GM18511 (cell line): ENCODE measurements at regions not wholly inside any gene's neighbourhood (a gene's known extent, or its start where the extent isn't known, plus 50 kb on each side); places are given as distances from the start of the nearest gene placed in this dataset.
A peak's percentile ranks its signal among the peaks of the same experiment; 100 is the strongest.

ENCODE experiments used
- ATAC-seq: cut with Tn5 transposase; IDR thresholded peaks from one replicate; pipeline ENCODE4 v1.9.1; 2021; ENCODE audit warnings: mild to moderate bottlenecking, moderate library complexity; ENCODE audit not compliant: unreplicated experiment

DNA sequence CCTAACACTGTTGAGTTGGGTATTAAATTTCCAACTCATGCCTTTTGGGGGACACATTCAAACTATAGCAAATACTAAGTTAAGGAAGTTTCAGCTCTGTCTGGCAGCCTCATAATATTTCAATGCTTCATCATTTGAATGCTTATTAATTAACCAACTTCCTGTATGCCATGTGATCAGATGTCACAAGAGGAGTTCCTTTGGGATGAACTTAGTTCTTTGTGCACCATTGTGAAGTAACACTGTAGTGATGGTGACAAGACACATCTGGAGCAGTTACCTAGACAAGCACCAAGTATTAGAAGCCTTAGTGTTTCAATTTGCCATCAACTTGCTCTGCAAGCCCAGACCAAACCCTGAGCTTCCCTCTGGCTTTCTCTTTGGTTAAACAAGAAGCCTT, 90.7 kb upstream of the IL12B start:
- no peak for ATAC-seq

DNA sequence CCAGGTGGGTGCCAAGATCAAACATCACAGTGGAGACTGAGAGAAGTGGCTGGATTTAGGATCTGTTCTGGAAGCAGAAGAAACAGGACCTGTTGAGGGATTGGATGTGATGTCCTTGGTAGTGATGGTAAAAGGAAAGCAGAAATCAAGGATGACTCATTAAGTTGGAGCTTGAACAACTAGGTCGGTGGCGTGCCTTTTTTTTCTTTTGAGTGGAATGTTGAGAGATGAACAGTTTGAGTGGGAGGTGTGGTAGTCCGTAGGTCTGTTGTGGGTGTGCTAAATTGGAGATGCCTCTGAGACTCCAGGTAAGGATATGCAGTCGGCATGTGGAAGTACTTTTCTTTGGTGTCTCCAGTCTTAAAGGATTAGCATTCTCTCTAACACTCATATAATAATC, 92.1 kb upstream of the IL12B start:
- no peak for ATAC-seq

DNA sequence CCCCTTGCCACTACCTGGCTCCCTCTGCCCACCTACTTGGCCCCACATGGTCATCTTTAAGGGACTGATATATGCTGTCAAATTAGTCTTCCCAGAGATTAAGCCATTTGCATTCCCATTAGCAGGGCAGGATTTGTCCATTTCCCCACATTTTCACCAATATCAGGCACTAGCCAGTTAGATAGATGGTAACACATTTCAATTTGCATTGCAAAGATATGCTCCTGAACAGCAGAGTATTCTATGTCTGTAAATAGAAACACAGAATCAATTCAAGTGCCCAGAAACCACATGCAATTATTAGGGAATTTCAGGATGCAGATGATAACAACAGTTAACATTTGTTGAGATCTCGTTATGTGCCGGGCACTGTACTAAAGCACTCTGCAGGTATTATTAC, 92.6 kb upstream of the IL12B start:
- ATAC-seq, result no peak

DNA sequence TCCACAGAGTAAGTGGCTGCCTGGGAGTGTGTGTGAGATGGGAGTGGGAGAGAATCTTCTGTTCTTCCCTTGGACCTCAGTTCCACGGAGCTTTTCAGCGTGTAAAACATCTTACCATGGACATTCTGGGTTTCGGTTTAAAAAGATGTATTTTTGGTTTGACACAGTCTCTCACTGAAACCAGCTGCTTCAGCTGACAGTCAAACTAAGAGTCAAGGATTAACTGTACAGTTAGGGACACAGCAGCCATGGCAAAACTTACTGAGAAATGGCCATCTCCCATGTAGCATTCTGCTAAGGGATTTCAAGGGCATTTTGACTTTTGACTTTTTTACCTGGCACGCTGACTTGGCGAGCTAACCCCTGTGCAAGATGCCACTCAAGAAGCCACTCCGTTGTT, 93.8 kb upstream of the IL12B start:
- peak; percentile 35 for ATAC-seq

DNA sequence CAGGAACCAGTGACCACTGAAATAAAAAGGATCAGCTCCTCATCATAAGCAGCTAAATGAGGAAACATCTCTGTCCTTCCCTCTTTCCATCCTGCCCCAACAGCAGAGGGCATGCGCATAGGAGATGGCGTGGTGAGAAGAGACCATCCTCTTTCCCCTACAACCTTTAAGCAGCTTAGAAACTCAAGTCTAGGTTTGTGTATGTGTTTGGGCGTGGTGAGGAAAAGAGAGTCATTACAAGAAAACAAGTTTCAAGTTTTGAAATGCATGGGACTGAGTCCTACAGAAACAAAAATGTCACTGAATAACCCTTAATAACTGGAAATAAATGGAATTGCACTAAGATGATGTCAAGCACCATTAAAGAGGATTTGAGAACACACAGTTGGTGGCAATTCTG, 96.4 kb upstream of the IL12B start:
- ATAC-seq, result no peak

DNA sequence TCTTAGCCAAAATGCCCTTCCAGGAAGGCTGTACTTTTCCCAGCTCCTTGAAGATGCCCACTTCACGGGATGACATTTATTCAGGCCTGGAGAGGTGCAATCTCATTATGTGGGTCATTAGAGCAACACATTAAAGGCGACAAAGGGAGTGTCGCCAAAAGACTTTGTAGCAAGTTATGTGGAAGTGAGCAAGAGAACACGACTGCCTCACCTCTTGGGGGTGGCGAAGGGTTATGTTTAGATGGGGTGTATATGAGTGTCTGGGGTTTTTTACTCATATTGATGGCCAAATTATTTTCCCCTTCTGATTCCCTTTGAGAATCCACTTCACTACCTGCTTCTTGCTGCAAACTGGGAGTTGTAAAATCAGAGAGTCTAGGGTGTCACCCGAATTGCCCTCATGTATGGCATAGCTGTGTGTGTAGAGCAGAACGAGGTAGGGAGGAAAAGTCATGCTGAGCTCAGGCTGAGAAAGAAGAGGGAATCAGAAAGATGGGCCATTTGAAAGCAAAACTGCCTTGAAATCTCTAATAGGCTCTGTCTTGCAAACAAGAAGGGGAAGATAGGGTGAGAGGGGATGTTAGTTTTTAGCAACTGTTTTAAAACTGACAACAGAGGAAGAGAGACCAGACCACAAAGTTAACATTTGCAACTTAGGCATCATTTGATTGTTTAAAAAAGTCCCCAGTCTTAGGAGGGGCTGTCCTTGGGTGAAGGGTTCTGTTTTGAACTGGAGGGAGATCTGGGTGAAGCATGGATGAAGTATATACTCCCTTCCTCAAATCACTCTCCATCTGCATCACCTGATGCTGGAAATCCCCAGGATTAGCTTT, 97.1 kb upstream of the IL12B start:
- peak; percentile 76 for ATAC-seq

DNA sequence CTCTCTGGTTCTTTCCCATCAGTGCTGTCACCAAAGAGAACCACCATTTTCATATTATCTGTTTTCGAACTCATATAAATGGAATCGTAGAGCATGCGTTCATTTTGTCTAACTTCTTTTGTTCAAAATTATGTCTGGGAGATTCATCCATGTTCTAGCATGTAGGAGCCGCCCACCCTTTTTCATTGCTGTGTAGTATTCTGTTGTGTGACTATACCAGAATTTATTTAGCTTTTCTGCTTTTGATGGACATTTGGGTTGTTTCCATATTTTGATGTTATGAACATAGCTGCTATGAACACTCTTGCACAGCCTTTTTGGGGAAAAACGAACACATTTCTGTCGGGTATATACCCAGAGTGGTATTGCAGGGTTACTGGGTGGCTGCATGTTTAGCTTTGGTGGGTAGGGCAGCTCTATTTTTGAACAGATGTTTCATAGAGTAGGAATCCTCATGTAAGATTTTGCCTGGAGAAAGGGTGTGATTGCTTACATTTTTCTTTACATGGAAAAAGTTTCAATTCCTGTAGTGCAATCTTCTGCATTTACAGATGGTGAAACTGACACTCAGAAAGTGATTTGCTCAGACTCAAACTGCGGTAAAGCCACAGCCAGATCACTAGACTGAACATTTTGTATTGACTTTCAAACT, 100.2 kb upstream of the IL12B start:
- ATAC-seq, result no peak

DNA sequence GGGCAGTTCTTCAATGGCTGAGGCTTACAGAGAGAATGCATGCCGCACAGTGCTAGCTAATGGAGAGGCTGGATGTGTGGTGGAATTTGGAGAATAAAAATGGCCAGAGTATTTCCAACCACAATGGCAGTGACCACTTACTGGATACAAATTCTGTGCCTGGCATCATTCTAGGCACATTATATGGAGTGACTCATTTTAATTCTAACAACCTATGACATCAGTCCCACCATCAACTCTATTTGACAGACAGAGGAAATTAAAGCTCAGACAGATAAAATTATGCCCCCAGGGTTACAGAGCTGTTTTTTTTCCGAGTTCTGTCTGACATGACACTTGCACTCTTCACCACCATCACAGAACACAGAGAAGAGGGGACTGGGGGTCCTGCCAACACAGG, 105.6 kb upstream of the IL12B start:
- no peak for ATAC-seq

DNA sequence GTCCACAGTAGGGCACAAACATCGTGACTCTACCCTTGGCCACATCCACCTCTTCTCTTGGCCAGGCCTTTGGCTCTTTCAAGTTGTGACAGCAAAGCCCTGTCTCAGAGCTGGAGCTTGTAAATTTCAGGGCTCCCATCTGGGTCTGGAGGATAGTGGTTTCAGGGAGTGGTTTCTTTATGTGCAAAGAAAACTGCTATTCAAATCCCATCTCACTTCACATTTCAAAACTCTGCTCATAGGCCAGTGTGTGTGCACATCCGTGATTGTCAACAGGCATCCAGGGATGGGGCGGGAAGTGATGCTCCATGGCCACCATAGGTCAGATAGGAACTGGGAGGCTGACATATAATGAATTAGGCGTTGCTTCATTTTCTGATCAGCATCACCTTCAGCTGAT, 107.8 kb upstream of the IL12B start:
- no peak for ATAC-seq

DNA sequence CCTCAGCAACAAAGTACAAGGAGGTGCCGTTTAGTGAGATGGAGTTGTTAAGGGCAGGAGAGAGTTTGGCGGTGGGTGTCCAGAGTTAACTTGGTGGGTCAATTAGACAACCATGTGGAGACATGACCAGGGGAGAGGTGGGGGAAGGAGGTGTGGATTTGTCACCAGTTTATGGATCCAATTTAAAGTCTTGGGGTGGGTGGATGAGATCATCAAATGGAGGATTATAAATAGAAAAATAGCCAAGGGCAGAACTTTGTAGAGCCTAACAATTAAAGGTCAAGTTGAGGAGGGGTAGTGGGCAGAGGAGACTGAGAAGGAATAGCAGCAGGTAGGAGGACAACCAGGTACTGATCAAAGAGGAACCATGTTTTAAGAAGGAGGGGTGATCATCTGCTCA, 108.7 kb upstream of the IL12B start:
- ATAC-seq, result no peak

DNA sequence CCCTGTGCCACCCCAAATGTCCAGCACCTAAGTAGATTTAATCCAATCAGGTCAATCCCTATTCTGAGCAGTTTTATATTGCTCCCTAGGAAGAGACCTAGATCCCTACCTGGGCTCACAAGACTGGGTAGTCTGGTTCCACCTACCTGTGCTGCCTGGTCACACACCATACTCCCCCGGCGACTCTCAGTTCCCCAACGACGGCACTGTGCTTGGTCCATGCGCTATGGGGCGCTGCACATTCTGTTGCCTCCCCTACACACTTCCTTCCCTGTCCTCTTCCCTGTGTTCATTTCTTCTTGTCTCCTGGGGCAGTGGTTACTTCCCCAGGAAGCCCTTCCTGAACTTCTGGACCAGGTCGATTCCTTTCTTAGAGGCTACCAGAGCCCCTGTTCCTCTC, 109.9 kb upstream of the IL12B start:
- ATAC-seq, result no peak

DNA sequence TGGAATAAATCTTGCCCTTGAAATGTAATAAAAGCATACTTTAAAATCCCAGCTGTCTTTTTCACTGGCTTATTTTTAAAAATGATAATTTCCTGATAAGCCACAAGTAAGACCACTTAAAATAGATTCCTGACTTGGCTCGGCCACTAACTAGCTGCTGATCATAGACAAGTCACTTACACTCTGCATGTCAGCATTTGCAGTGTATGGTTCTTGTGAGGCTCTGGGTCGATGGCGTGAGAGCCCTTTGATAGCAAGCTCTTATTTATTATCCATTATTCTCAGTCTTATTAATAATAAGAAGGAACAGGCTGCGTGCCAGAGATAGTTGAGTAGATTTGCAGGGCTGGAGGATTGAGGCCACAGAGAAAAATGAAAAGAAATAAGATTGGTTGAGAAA, 110.7 kb upstream of the IL12B start:
- ATAC-seq, result no peak

DNA sequence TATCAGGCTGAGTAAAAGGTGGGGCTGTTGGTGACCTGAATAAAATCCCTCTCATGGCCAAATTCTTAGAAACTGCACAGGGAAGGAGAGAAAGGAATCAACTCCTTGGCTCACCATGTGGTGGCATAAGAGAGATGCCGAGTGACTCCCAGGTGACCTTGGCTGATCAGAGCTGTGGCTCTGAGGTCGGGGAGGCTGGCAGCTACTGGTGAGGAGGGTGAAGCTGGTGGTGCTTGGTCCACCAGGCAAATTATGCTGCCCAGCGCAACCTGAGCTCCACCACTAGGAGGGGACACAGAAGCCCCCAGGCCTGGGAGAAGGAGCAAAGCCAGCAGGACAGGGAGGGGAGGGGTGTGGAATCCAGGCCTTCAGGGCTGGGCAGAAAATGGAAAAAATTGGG, 111.2 kb upstream of the IL12B start:
- ATAC-seq, result no peak

DNA sequence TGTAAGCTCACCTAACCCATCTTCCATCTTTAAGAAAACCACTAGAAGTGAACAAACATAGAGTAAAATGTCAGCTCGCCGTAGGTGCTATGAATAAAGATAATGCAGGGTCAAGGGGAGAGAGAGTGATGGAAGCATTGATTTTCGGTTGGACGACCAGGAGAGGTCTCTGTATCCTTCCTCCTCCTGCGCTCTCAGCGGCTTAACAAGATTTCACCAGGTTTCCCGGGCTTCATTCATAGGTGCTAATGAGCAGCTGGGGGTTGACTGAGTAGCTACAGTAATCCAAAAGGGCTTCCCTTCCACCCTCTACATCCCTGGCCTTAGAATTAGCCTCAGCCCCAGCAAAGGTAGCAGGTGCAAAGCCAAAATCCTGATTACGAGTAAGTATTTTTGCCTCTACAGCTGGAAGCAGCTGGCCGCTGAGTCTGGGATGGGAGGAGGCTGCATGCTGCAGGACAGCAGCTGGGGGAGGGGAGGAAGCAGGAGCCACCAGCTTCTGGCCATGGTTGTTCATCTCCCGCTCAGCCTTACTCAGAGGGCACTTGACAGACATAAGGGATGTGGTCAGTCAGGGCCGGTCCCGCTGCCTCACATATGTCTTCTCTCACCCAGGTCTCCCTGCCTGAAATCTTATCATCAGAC, 112.0 kb upstream of the IL12B start:
- ATAC-seq, result no peak

DNA sequence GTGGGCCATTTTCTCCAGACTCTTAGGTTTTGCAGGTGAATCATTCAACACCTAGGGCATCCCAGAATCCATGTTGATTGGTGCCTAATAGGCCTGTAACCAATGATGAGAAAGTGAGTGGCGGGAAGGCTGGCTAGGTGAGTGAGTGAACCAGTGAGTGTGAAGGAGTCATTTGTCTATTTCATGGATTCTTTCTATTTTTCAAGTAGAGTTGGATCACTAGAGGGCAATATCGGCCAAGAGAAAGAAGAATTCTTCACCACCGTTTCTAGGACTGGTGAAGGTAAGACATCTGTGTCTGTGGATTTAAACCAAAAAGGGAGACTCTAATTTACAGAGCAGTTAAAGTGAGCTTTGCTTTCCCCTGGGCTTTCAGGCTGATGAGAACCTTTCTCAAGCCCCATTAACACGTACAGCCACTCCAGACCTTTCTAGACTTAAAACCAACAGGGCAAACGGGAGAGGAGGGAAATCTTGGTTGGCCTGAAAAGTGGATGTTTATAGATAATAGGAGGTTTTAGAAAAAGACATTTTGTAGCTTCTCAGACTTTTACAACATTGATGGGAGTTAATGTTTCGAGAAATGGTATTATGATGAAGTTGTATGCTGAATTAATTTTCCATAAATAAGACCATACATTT, 114.3 kb upstream of the IL12B start:
- ATAC-seq, result no peak

DNA sequence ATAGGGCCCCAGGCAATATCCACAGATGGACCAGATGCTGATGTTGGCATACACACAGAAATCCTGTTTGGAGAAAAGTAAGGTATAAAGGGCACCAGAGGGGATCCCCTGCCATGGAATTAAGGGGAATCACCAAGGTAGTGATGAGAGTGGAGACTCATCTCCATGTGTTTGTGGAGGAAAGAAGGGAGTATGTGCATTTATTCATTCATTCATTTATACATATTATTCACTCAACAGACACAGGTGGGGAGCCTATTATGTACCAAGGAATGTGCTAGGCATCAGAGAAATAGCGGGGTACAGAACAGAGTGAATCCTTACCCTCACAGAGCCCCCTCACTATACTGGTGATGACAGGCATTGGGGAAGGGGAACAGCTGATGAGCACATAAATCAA, 116.8 kb upstream of the IL12B start:
- no peak for ATAC-seq

DNA sequence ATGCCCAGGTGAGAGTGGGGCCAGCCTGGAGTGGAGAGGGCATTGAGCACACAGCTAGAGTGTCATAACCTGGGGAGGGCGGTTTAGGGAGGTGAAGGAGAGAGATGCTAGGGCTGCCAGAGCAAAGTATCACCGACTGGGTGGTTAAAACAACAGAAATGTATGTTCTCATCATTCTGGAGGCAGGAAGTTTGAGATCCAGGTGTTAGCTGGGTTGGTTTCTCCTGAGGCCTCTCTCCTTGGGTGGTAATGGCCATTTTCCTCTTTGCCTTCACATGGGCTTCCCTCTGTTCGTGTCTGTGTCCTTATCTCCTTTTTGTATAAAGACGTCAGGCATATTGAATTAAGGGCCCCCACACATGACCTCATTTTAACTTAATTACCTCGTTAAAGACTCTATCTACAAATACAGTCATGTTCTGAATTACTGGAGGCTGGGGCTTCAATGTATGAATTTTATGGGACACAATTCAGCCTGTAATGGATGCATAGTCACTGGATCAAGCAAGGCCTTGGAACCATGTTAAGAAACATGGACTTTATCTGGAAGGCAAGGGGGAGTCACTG, 118.6 kb upstream of the IL12B start:
- ATAC-seq, result no peak

DNA sequence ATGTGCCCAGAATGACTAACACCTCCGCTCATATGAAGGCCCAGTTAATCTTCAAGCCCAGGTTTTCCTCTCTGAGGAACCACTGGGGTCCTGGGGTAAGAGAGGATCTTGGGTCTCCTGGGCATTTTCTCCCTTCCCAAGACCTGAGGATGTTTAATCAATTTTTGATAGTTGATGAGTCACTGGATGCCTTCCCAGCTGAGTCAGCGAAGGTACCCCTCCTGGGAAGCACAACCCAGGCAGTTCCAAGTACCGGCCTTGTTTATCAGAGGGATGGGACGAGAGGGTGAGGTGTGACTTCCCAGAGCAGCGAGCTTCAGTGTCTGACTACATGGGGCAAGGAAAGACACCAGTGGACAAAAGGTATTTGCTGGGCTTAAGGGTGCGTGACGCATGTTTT, 119.6 kb upstream of the IL12B start:
- ATAC-seq, result no peak

DNA sequence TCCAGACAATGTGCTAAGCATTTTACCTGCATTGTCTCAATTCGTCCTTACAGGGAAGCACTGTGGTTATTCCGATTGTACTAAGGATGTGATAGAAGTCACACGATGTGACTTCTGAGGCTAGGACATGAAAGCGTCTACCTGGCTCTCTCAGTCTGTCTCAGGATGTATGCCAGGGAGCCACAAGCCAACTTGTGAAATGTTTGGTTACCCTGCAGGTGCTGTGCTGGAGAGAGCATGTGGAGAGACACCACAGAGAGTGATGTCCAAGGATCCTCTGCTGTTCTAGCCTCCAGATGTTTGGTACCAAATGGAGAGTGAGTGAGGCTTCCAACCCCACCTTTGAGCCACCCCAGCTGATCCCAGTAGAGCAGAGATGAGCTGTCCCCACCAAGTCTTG, 120.1 kb upstream of the IL12B start:
- no peak for ATAC-seq

DNA sequence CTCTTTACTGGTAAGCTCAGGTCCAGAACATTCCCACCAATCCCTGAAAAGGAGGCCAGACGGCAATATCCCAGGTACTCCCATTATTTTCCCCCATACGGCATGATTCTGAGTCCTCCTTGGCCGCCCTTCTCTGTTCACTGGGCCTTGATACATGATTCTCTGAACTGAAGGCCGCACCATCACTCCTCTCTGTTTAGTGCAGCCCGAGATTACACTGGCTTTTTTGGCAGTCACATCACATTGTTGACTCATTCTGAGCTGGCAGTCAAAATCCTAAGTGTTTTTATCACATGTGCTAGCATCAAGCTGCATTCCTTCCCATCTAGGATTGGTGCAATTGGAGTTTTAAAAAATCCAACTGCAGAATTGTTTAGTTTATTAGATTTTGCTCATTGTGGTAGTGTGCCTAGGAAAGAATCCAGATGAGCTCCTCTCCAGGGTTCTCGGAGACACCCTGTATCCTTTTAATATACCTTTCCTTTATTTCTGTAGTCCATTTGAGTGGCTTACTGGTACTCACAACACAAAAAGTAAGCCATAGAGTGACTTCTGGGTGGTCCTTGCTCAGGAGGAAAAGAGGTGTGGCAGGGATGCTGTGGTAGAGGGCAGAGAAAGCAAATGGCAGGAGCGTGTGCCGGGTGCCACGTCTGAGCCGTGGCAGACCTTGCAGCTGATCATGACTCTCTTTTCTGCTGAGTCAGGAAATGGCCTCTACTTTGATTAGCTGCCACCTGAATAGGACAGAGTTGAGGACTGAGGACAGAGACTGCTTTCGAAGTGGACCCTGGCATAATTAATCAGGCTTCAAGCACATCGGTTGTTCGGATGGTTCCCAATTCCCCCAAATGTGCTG, 121.1 kb upstream of the IL12B start:
- no peak for ATAC-seq
